NCI-H1417 treated with DMSO at 0.1 percent for 48 hours (cell line): ENCODE measurements at regions not wholly inside any gene's neighbourhood (a gene's known extent, or its start where the extent isn't known, plus 50 kb on each side); places are given as distances from the start of the nearest gene placed in this dataset.

Source experiments
- DNase-seq: peaks from one replicate; lab custom pipeline; 2025; lab: John Stamatoyannopoulos, UW

GRCh38 chr1:221812905-221813597 is 71.2 kb upstream of the DUSP10 start:
- DNase-seq = no peak

DNA sequence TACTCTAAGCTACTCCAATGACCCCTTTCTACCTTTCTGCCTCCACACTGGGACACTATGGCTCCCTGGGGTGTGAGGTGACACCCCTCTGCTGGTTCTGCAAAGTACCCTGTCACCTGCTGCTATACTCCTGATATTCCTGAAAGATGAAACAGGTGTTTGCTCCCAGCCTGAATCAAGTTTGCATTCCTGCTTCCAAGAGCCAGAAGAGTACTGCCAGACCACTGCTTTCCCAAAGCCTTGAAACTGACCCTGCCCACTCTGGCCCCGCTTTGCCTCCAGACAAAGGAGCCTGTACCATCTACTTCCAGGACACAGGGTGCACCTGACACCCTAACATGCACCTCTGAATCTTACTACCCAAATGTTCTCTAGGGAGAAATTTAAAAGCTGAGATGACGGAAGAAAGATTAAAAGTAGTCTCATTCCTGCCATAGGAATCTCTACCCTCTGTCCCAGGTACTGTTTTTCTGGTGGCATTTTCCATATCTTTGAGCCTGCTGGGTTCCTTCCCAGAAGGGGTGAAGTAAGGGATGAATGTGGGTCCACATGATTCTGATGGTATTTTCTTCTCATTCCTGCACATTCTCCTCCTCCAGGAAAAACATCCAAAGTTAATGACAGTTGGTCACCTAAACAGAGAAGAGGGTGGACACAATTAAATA is 70.3 kb upstream of the DUSP10 start:
- no peak for DNase-seq

- DNase-seq = no peak
Observed at GRCh38 chr1:221810406-221810805, 68.5 kb upstream of the DUSP10 start.

GRCh38 chr1:221809091-221810029 is 67.5 kb upstream of the DUSP10 start:
- DNase-seq = no peak

DNA sequence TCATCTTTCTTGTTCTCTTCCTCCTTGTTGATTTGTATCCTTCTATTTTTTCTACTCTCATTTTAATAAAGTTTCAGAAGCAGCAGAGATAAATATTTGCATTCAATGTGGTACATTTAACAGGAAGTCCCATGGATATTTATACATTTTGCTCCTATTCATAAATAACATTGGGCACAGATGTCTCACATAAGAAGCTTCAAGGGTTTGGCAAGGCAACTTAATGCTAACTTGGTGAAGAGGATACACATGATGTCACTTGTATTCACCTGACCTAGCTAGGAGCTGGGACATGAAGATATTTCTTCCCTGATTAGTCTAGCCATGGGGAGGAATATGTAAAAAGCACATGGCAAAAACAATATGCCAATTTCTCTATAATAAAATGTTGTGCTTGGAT is 65.1 kb upstream of the DUSP10 start:
- DNase-seq = no peak

DNA sequence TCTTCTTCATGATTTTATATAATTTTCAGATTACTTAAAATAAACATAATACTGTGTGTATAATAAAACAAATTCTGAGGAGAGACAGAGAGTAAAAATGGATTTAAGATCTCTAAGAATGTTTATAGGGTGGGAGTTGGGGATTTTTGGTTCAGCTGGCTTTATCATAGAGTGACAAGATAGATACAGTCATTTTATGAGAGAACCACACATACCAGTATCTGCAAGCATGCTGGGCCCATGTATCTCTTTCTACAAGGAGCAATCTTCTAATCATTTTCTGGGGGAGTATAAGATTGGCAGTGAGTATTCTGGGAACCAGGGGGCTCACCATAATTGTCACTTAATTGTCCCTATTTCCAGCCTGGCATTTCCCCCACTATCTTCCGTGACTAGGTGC is 64.3 kb upstream of the DUSP10 start:
- DNase-seq = no peak

- DNase-seq = no peak
Observed at GRCh38 chr1:221805121-221805520, 63.2 kb upstream of the DUSP10 start.

DNA sequence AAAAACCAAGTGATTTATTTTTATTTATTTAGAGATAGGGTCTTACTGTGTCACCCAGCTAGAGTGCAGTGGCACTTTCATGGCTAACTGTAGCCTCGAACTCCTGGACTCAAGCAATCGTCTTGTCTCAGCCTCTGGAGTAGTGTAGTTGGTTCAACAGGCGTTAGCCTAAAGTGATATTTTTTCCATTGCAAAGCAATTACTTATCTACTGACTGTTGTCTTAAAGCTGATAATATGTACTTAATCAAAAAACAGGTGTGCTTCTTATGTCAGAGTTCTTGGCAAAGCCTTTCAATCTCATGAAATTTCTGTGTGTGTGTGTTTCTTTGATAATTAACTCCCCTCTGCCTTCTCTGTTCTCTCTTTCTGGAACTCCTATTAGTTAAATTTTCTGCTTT is 62.4 kb upstream of the DUSP10 start:
- DNase-seq = no peak

GRCh38 chr1:221801773-221802516 is 60.1 kb upstream of the DUSP10 start:
- no peak for DNase-seq

DNA sequence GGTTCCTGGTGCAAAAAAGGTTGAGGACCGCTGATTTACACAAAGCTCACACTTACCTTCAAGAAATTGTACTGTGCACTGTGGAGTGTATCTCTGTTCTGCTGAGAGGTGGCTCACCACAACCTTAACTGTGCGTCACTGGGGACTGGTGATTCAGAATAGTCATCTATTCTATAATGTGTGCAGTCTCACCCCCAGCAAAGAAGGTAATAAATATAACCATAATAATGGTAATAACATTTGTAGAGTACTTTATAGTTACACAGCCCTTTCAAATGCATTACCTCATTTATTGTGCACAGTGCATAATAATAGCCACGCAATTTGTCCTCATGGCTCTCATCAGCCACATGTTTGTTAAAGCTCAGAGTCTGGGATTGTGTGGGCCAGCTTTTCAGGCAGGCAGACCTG is 59.4 kb upstream of the DUSP10 start:
- DNase-seq = no peak

- DNase-seq = no peak
Observed at GRCh38 chr1:221800831-221801230, 58.9 kb upstream of the DUSP10 start.

DNA sequence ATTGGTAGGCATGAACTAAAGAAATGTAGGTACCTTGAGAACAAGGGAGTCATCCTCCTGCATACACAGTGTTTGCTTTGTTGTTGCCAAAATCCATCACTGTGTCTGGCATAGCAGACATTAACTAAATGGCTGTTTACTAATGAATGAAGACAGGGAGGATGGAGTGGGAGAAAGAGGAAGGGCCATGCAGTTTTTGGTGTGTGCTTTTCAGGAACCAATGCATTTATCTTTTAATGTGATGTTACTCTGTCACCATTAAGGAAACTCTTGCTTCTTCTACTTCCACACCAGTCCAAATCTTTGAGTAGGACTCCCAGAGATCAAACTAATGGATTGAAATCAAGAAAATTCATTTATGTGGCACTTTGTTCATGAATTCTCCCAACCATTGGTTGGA is 55.6 kb upstream of the DUSP10 start:
- DNase-seq = no peak

DNA sequence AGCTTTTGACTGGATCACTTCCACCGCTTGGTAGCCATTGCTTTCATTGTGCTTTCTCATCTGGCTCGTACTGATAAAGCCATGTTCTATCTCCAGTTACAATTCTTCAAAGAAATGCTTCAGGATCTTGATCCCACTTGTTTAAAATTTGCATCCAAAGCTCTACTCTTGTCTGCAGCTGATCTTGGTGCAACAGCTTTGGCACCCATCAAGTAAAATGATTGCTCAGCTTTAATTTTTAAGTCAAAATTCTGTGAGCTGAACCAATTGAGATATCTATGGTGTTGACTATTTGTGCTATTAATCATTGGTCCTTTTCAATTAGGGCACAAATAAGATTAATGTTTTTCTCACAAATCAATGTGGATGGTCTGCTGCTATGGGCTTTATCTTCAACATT is 54.8 kb upstream of the DUSP10 start:
- no peak for DNase-seq

DNA sequence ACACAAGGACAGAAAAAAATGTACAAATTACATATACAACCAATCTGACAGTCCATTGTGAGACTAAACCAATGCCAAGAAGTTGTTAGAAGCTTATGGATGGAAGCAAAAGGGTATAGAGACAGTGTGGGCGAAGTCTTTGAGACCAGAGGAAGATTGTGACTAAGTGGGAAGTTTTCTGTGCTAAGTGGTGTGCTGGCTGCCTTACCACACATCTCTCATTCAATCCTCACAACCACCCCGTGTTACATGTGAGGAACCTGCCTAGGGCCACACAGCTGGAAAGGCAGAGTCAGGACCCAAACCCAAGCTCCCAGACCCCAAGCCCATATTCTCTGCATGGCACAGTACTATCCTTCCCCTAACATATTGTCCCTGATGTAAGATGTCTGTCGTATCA is 53.5 kb upstream of the DUSP10 start:
- no peak for DNase-seq

DNA sequence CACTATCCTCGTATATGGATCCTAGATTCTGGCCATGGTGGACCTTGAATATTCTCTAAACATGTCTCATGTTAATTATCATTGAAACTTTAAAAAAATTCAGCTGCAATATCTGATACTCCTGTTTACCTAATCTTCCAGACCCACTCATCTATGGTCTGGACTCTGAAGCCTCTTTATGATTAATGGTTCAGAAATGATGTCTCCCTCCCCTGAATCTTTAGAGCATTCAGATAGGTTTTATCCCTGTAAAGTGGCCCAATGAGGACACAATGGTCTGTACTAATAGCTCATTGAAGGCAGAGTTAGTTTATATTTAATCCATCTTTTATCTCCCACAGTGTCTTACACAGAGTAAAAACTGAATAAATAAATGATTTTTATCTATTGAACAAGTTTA is 53.0 kb upstream of the DUSP10 start:
- DNase-seq = no peak

- DNase-seq = no peak
Observed at GRCh38 chr1:221794079-221794670, 52.3 kb upstream of the DUSP10 start.

DNA sequence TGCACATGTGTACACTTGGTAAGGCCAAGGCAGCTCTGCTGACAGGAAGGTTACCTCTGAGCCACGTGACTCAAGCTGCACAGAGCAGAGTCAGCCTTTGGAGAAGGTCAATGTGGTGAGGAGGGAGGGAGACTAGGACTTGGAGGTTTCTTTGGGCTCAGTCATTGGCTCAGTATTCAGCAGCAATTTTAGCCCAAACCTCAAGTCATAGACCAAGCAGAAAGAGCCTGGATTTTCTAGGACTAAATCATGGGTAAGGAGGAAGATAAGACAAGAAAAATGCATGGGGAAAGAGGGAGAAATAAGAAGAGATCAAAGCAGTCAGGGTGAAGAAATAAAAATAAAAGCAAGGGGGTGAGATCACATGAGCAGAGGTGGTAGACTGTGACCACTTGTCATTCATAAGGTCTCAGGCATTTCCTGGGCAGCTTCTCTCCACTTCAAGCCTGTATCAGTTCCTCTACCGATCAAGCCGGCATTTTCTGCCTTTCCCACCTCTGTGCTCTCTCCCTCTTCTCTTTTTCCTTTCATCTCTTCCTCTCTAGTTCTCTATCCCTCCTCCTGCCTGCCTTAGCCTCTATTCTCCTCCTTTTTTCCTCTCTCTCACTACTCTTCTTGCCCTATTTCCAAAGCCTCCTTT is 51.7 kb upstream of the DUSP10 start:
- no peak for DNase-seq

DNA sequence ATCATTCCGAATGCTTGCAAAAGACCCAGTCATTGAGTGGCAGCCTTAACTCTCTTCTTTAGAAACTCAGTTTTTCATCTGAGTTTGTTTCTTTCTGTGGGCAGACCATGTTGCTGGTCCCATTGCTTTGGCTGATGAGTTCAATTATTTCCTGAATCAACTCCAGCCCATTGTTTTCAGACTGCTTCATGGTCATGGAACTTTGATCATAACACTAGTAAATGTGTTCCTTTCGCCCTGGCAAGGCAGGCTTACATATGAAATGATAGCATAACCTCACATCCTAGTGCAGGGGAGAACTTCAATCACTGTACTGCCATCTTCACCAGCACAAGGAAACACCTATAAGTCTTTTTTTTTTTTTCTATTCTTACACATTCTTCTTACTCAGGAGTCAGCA is 50.0 kb upstream of the DUSP10 start:
- DNase-seq = no peak
